HFFc6 (cell line): ENCODE measurements at regions not wholly inside any gene's neighbourhood (a gene's known extent, or its start where the extent isn't known, plus 50 kb on each side); places are given as distances from the start of the nearest gene placed in this dataset.

Experiments
- DNase-seq: peaks from one replicate; pipeline ENCODE4 v3.0.0-alpha.2; 2018
- H3K27ac Mint-ChIP-seq: 2 replicates; pipeline ENCODE4 v1.8.0; 2020; ENCODE audit warnings: mild to moderate bottlenecking, mixed read lengths
- H3K27me3 Mint-ChIP-seq: 2 replicates; pipeline ENCODE4 v1.8.0; 2021; ENCODE audit warnings: mild to moderate bottlenecking, moderate library complexity, mixed read lengths; ENCODE audit not compliant: insufficient read depth
- H3K36me3 Mint-ChIP-seq: 2 replicates; pipeline ENCODE4 v1.8.0; 2021; ENCODE audit warnings: low read depth, mixed read lengths
- H3K4me1 Mint-ChIP-seq: 2 replicates; pipeline ENCODE4 v1.8.0; 2020; ENCODE audit warnings: low read depth, mixed read lengths
- H3K4me3 Mint-ChIP-seq: 2 replicates; pipeline ENCODE4 v1.8.0; 2020; ENCODE audit warnings: mild to moderate bottlenecking, moderate library complexity, mixed read lengths
- H3K9me3 Mint-ChIP-seq: 2 replicates; pipeline ENCODE4 v1.8.0; 2020; ENCODE audit warnings: mild to moderate bottlenecking, mixed read lengths
- TF ChIP-seq, protein P1 (sequence below): fragments of 200-600 bp; sonication (generic); IDR thresholded peaks from 2 replicates; pipeline ENCODE4 v1.5.0; 2021; ENCODE audit warnings: antibody characterized with exemption, mild to moderate bottlenecking

GRCh38 chr3:74546426-74546825, 68.0 kb downstream of the CNTN3 start:
- DNase-seq: peak; percentile 24
- peaks cover 11% of the 10 kb centered on the region for H3K36me3 Mint-ChIP-seq
- no peak overlapping the region for H3K4me3 Mint-ChIP-seq
- TF ChIP-seq, protein P1, sequence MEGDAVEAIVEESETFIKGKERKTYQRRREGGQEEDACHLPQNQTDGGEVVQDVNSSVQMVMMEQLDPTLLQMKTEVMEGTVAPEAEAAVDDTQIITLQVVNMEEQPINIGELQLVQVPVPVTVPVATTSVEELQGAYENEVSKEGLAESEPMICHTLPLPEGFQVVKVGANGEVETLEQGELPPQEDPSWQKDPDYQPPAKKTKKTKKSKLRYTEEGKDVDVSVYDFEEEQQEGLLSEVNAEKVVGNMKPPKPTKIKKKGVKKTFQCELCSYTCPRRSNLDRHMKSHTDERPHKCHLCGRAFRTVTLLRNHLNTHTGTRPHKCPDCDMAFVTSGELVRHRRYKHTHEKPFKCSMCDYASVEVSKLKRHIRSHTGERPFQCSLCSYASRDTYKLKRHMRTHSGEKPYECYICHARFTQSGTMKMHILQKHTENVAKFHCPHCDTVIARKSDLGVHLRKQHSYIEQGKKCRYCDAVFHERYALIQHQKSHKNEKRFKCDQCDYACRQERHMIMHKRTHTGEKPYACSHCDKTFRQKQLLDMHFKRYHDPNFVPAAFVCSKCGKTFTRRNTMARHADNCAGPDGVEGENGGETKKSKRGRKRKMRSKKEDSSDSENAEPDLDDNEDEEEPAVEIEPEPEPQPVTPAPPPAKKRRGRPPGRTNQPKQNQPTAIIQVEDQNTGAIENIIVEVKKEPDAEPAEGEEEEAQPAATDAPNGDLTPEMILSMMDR: no peak
- no peaks in the 10 kb centered on the region for H3K27me3 Mint-ChIP-seq
- peaks cover 12% of the 10 kb centered on the region for H3K4me1 Mint-ChIP-seq
- H3K9me3 Mint-ChIP-seq: no peaks in the 10 kb centered on the region
- H3K27ac Mint-ChIP-seq: no peak overlapping the region

GRCh38 chr3:74542441-74542840, 72.0 kb downstream of the CNTN3 start:
- no peaks in the 10 kb centered on the region for H3K9me3 Mint-ChIP-seq
- peaks cover 31% of the 10 kb centered on the region for H3K4me1 Mint-ChIP-seq
- H3K27me3 Mint-ChIP-seq: no peaks in the 10 kb centered on the region
- H3K4me3 Mint-ChIP-seq: no peak overlapping the region
- TF ChIP-seq, protein P1: no peak
- no peaks in the 10 kb centered on the region for H3K36me3 Mint-ChIP-seq
- no peak overlapping the region for H3K27ac Mint-ChIP-seq
- no peak for DNase-seq

DNA sequence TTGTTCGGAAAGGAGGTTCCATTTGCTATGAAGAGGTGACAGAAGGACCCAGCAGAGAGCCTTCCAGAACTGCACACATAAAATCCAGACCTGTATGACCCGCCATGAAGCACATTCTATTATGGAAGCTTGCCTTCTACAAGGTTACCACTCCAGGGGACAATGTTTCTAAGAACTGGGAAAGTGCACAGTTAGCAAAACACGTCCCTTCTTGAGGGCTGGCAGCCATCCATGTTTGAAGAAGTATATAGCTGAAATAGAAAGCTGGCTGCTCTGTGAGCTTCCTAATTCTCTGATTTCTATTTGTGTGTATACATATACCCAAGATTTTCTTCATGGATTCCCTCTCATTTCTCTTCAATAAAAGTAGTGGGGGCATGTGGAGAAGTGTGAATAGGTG, 74.6 kb downstream of the CNTN3 start:
- peaks cover 44% of the 10 kb centered on the region for H3K4me1 Mint-ChIP-seq

DNA sequence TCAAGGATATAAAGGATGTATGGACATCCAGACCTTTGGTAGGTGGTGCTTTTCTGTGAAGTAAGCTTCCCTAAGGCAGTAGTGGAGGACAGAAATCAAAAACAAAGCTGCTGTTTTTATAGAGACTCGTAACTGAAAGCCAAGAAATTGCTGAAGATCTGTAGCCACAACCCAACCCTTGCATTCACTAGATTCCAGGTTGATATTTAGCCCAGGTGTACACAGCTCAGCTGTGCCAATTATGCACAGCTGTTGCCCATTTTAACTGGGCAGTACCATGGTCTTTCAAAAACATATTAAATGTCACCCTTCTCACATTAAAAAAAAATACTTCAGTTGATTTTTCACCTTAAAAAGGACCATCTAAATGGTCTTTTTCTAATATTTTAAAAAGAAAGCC, 75.8 kb downstream of the CNTN3 start:
- H3K36me3 Mint-ChIP-seq: no peaks in the 10 kb centered on the region
- peaks cover 52% of the 10 kb centered on the region for H3K4me1 Mint-ChIP-seq
- H3K27me3 Mint-ChIP-seq: no peaks in the 10 kb centered on the region
- TF ChIP-seq, protein P1: no peak
- no peak overlapping the region for H3K4me3 Mint-ChIP-seq
- H3K9me3 Mint-ChIP-seq: no peaks in the 10 kb centered on the region
- DNase-seq: no peak
- H3K27ac Mint-ChIP-seq: no peak overlapping the region

More for the DNA sequence above, 74.6 kb downstream of the CNTN3 start:
- Mint-ChIP-seq H3K36me3 (no peaks in the 10 kb centered on the region), H3K27ac (no peak overlapping the region), H3K27me3 (no peaks in the 10 kb centered on the region), H3K4me3 (no peak overlapping the region), H3K9me3 (no peaks in the 10 kb centered on the region)
- no peak for DNase-seq
- TF ChIP-seq, protein P1: no peak

DNA sequence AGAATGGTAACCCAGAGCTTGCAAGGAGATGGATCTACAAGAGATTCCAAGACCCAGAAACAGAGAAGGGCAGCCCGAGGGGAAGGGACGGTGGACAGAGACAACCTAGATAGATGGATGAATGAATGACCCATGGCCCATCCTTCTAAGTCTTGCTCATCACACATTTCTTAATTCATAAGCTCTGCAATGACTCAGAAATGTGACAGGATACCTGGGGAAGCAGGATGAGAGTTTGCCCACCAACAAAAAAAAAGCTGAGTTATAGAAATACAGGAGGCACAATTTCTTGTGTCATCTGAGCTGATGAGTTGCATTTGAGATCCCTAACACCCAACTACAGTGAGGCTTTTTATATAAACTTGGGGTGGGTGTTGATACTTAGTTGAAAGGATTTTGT, 76.6 kb downstream of the CNTN3 start:
- Mint-ChIP-seq H3K4me1 (peaks cover 60% of the 10 kb centered on the region), H3K27ac (peak overlapping the region; percentile 66; the same call in 1 of the 2 replicates), H3K4me3 (no peak overlapping the region), H3K36me3 (no peaks in the 10 kb centered on the region), H3K9me3 (no peaks in the 10 kb centered on the region), H3K27me3 (no peaks in the 10 kb centered on the region)
- no peak for DNase-seq
- TF ChIP-seq, protein P1: no peak

- no peaks in the 10 kb centered on the region for H3K36me3 Mint-ChIP-seq
- H3K9me3 Mint-ChIP-seq: no peaks in the 10 kb centered on the region
- no peaks in the 10 kb centered on the region for H3K27me3 Mint-ChIP-seq
- TF ChIP-seq, protein P1: no peak
- H3K27ac Mint-ChIP-seq: peak overlapping the region; percentile 66
- peak overlapping the region; percentile 20 for H3K4me3 Mint-ChIP-seq
- DNase-seq: peak; percentile 62
- H3K4me1 Mint-ChIP-seq: peaks cover 67% of the 10 kb centered on the region
Measured at GRCh38 chr3:74537164-74537563, 77.3 kb downstream of the CNTN3 start.
